GM18868 (cell line): ENCODE measurements at regions not wholly inside any gene's neighbourhood (a gene's known extent, or its start where the extent isn't known, plus 50 kb on each side); places are given as distances from the start of the nearest gene placed in this dataset.

Experiments
- ATAC-seq: cut with Tn5 transposase; IDR thresholded peaks from one replicate; pipeline ENCODE4 v1.9.1; 2021; ENCODE audit warnings: mild to moderate bottlenecking, moderate library complexity; ENCODE audit not compliant: unreplicated experiment

GRCh38 chr9:3161912-3162311 lies 318.0 kb upstream of the PUM3 start:
- no peak for ATAC-seq

- no peak for ATAC-seq
Measured at GRCh38 chr9:3157011-3157410, 313.1 kb upstream of the PUM3 start.

GRCh38 chr9:3151672-3152576 lies 308.0 kb upstream of the PUM3 start:
- ATAC-seq, result no peak

GRCh38 chr9:3150074-3150473 lies 306.2 kb upstream of the PUM3 start:
- ATAC-seq, result no peak

- ATAC-seq, result no peak
Measured at GRCh38 chr9:3138231-3139229, 294.6 kb upstream of the PUM3 start.

- no peak for ATAC-seq
Measured at GRCh38 chr9:3137347-3137695, 293.4 kb upstream of the PUM3 start.

- ATAC-seq, result no peak
Measured at GRCh38 chr9:3136686-3137346, 292.9 kb upstream of the PUM3 start.

- no peak for ATAC-seq
Measured at GRCh38 chr9:3136230-3136629, 292.3 kb upstream of the PUM3 start.

GRCh38 chr9:3127564-3127963 lies 283.7 kb upstream of the PUM3 start:
- ATAC-seq, result no peak

GRCh38 chr9:3125602-3126405 lies 281.9 kb upstream of the PUM3 start:
- ATAC-seq, result no peak

GRCh38 chr9:3124001-3124400 lies 280.1 kb upstream of the PUM3 start:
- no peak for ATAC-seq

- no peak for ATAC-seq
Measured at GRCh38 chr9:3118081-3118480, 274.2 kb upstream of the PUM3 start.

- no peak for ATAC-seq
Measured at GRCh38 chr9:3099646-3100045, 255.8 kb upstream of the PUM3 start.

- no peak for ATAC-seq
Measured at GRCh38 chr9:3088219-3088618, 244.3 kb upstream of the PUM3 start.

- ATAC-seq, result no peak
Measured at GRCh38 chr9:3087697-3088096, 243.8 kb upstream of the PUM3 start.

GRCh38 chr9:3080951-3081350 lies 237.1 kb upstream of the PUM3 start:
- no peak for ATAC-seq

- ATAC-seq, result no peak
Measured at GRCh38 chr9:3074247-3074646, 230.4 kb upstream of the PUM3 start.

GRCh38 chr9:3066591-3066990 lies 222.7 kb upstream of the PUM3 start:
- no peak for ATAC-seq

GRCh38 chr9:3059781-3060468 lies 216.0 kb upstream of the PUM3 start:
- ATAC-seq, result no peak

GRCh38 chr9:3058409-3058808 lies 214.5 kb upstream of the PUM3 start:
- ATAC-seq, result no peak
